Naive B cell (primary cell): ENCODE measurements at regions not wholly inside any gene's neighbourhood (a gene's known extent, or its start where the extent isn't known, plus 50 kb on each side); places are given as distances from the start of the nearest gene placed in this dataset.
A peak's percentile ranks its signal among the peaks of the same experiment; 100 is the strongest.

Experiments
- ATAC-seq, 2 donors: fragments of 150-1000 bp; cut with Tn5 transposase; 2 replicates each; pipeline ENCODE4 v1.10.0; 2021; ENCODE audit warnings: low read depth in 2 of 2, mild to moderate bottlenecking in 2 of 2, moderate library complexity in 2 of 2
- DNase-seq: peaks from one replicate; pipeline ENCODE4 v3.0.0; 2022
- H3K27ac Mint-ChIP-seq, 6 donors: one replicate each; pipeline ENCODE4 v1.8.0; 2020 to 2022; ENCODE audit warnings: mild to moderate bottlenecking in 6 of 6, mixed read lengths in 6 of 6, moderate library complexity in 5 of 6, inconsistent platforms in 2 of 6
- H3K27me3 Mint-ChIP-seq, 3 donors: one replicate each; pipeline ENCODE4 v1.8.0; 2021 to 2022; ENCODE audit warnings: mixed read lengths in 3 of 3, mild to moderate bottlenecking in 1 of 3
- H3K36me3 Mint-ChIP-seq, 2 donors: one replicate each; pipeline ENCODE4 v1.8.0; 2020 to 2022; ENCODE audit warnings: mixed read lengths in 2 of 2, inconsistent platforms in 1 of 2, mild to moderate bottlenecking in 1 of 2
- H3K4me1 Mint-ChIP-seq, 3 donors: one replicate each; pipeline ENCODE4 v1.8.0; 2020 to 2022; ENCODE audit warnings: mixed read lengths in 3 of 3, inconsistent platforms in 1 of 3, mild to moderate bottlenecking in 1 of 3, moderate library complexity in 1 of 3
- H3K4me3 Mint-ChIP-seq, 8 donors: one replicate each; pipeline ENCODE4 v1.8.0; 2020 to 2022; ENCODE audit warnings: mild to moderate bottlenecking in 8 of 8, mixed read lengths in 8 of 8, moderate library complexity in 8 of 8, inconsistent platforms in 2 of 8
- H3K9me3 Mint-ChIP-seq, 7 donors: one replicate each; pipeline ENCODE4 v1.8.0; 2020 to 2022; ENCODE audit warnings: mixed read lengths in 7 of 7, mild to moderate bottlenecking in 5 of 7, inconsistent platforms in 2 of 7, moderate library complexity in 1 of 7

DNA sequence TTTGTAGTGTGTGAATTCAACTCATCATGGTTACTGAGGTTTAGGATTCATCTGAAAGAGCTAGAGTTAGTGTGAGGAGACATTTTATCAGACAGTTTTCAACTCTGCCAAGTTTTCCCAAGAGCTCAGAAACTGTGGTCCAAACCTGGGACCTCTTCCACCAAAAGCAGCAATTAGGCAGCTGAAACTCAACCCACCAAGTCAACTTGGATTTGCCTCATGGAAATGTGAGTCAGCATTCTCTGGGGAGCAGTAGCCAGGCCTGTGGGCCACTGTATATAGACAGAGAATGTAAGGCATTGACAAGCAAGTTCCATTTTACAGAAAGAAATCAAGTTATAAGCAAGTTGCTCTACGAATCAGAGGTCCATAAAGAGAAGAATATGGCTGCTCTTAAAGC is 178.8 kb upstream of the HDDC2 start:
- H3K27ac Mint-ChIP-seq: no peak overlapping the region
- ATAC-seq: no peak
- H3K27me3 Mint-ChIP-seq: peaks cover 0 to 9% (median 0%) of the 10 kb centered on the region in 3 donors
- no peaks in the 10 kb centered on the region for H3K4me1 Mint-ChIP-seq
- H3K9me3 Mint-ChIP-seq: peaks cover 0 to 7% (median 3%) of the 10 kb centered on the region in 7 donors
- no peak overlapping the region for H3K4me3 Mint-ChIP-seq
- H3K36me3 Mint-ChIP-seq: peaks cover 0 to 6% of the 10 kb centered on the region in 2 donors
- no peak for DNase-seq

DNA sequence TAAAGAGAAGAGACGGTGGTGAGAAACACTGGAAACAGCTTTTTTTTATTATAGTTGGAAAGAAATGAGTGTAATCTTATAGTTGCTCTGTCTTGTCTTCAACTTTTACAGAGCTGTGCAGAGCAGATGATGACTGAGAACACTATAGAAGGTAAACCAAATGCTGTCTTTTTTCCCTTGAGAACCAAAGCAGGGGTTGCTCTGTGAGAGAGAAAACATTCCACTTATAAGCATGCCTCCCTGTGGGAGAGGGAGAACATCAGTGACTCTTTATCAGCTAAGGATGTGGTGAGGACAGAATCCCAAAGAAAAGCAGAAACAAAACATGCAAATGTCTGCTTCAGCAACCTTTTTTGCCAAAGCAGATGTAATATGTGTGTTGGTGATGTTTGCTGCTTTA is 179.3 kb upstream of the HDDC2 start:
- H3K4me1 Mint-ChIP-seq: peaks cover 0 to 5% (median 3%) of the 10 kb centered on the region in 3 donors
- no peak overlapping the region for H3K27ac Mint-ChIP-seq

DNA sequence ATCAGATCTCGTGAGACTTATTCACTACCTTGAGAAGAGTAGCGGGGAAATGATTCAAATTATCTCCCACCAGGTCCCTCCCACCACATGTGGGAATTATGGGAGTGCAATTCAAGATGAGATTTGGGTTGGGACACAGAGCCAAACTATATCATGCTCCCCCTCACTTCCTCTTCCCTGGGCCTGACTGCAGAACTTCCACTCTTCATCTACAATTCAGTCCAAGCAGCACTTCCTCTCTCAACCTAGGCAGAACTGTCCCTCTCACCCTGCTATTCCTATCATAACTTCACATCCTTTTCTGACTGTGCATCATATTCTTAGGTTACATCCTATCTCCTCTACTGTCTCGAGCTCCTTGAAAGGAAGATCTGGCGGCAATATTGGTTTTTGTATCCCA is 184.0 kb upstream of the HDDC2 start:
- H3K4me1 Mint-ChIP-seq: peaks cover 0 to 13% (median 3%) of the 10 kb centered on the region in 3 donors
- ATAC-seq (peak in 1 of 2 donors; percentile 25), DNase-seq (no peak)
- H3K27ac Mint-ChIP-seq: no peak overlapping the region
- H3K27me3 Mint-ChIP-seq: peaks cover 0 to 23% (median 0%) of the 10 kb centered on the region in 3 donors
- peaks cover 0 to 11% (median 6%) of the 10 kb centered on the region in 7 donors for H3K9me3 Mint-ChIP-seq
- H3K4me3 Mint-ChIP-seq: no peak overlapping the region
- H3K36me3 Mint-ChIP-seq: peaks cover 0 to 6% of the 10 kb centered on the region in 2 donors

More for the DNA sequence above, 179.3 kb upstream of the HDDC2 start:
- Mint-ChIP-seq H3K4me3 (no peak overlapping the region), H3K27me3 (peaks cover 0 to 9% (median 0%) of the 10 kb centered on the region in 3 donors), H3K9me3 (peaks cover 0 to 8% (median 5%) of the 10 kb centered on the region in 7 donors), H3K36me3 (peaks cover 0 to 6% of the 10 kb centered on the region in 2 donors)
- DNase-seq (no peak), ATAC-seq (no peak)

DNA sequence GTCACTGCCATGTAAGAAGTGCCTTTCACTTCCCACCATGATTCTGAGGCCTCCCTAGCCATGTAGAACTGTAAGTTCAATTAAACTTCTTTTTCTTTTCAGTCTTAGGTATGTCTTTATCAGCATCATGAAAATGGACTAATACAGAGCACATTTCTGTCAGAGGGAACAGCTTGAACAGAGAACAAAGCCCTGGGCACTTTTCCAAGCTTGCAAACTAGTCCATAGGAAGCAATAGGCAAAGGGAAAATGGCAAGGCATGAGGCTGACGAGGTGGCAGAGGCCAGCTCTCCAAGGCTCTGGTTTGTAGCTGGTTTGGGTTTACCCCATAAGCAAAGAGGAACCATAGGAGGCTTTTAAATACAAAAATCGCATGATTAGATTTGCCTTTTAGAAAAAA is 185.1 kb upstream of the HDDC2 start:
- Mint-ChIP-seq H3K27me3 (peaks cover 0 to 31% (median 0%) of the 10 kb centered on the region in 3 donors), H3K4me3 (no peak overlapping the region)
- no peak for ATAC-seq

GRCh38 chr6:125489579-125490285 is 188.0 kb upstream of the HDDC2 start:
- Mint-ChIP-seq H3K9me3 (peaks cover 0 to 11% (median 3%) of the 10 kb centered on the region in 7 donors), H3K36me3 (no peaks in the 10 kb centered on the region), H3K27me3 (peaks cover 4 to 25% (median 4%) of the 10 kb centered on the region in 3 donors), H3K4me1 (peaks cover 0 to 13% (median 3%) of the 10 kb centered on the region in 3 donors), H3K4me3 (no peak overlapping the region), H3K27ac (no peak overlapping the region)
- DNase-seq: no peak
- ATAC-seq: no peak

More for the DNA sequence above, 185.1 kb upstream of the HDDC2 start:
- Mint-ChIP-seq H3K36me3 (peaks cover 0 to 6% of the 10 kb centered on the region in 2 donors), H3K27ac (no peak overlapping the region), H3K9me3 (peaks cover 0 to 11% (median 6%) of the 10 kb centered on the region in 7 donors), H3K4me1 (peaks cover 0 to 13% (median 3%) of the 10 kb centered on the region in 3 donors)
- DNase-seq: no peak

DNA sequence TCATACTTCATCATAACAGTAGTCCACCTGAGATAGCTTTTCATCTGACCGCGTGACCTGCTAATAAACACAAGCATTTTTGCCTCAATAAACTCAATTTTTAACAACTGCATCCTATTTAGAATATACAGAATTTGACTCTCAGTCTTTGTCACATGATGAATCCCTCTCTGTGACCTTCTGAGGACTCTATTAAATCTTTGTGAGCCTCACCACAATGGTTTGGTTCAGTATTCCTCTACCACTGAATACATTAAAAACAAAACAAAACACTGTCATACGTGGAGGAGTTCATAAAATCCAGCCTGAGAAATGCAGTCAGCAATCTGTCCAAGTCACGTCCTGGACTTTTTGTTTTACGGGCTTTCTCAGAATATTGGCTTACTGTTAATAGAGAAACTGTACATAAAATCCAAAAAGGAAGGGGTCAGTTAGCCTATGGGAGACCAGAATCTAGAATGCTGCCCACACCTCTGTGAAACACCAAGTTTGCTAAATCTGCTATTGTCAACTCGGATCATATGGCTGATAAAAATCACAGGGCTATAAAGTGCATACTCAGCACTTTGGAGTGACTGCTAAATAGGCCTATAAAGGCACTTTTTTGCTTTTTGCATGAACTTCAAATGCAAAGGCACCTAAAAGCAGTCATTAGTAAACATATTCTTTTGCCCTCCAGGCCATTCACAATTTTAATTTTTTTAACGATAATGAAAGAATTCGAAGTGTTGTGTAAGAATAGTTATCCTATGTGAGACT is 190.3 kb upstream of the HDDC2 start:
- Mint-ChIP-seq H3K9me3 (no peaks in the 10 kb centered on the region), H3K36me3 (no peaks in the 10 kb centered on the region), H3K4me3 (no peak overlapping the region), H3K27me3 (peaks cover 4 to 24% (median 4%) of the 10 kb centered on the region in 3 donors), H3K27ac (peak overlapping the region in 1 of 6 donors; percentile 65), H3K4me1 (no peaks in the 10 kb centered on the region)
- no peak for DNase-seq
- ATAC-seq: no peak

- peak overlapping the region in 1 of 6 donors; percentile 10 for H3K27ac Mint-ChIP-seq
- H3K4me1 Mint-ChIP-seq: no peaks in the 10 kb centered on the region
- ATAC-seq: no peak
- peaks cover 0 to 4% (median 0%) of the 10 kb centered on the region in 3 donors for H3K27me3 Mint-ChIP-seq
- H3K36me3 Mint-ChIP-seq: no peaks in the 10 kb centered on the region
- no peak overlapping the region for H3K4me3 Mint-ChIP-seq
- no peaks in the 10 kb centered on the region for H3K9me3 Mint-ChIP-seq
- no peak for DNase-seq
Measured at GRCh38 chr6:125498606-125499005, 196.8 kb upstream of the HDDC2 start.

- Mint-ChIP-seq H3K27me3 (peaks cover 0 to 2% (median 0%) of the 10 kb centered on the region in 3 donors), H3K4me3 (no peak overlapping the region), H3K4me1 (no peaks in the 10 kb centered on the region), H3K9me3 (no peaks in the 10 kb centered on the region), H3K27ac (no peak overlapping the region), H3K36me3 (no peaks in the 10 kb centered on the region)
- ATAC-seq: no peak
- no peak for DNase-seq
Measured at GRCh38 chr6:125499535-125499934, 197.8 kb upstream of the HDDC2 start.

DNA sequence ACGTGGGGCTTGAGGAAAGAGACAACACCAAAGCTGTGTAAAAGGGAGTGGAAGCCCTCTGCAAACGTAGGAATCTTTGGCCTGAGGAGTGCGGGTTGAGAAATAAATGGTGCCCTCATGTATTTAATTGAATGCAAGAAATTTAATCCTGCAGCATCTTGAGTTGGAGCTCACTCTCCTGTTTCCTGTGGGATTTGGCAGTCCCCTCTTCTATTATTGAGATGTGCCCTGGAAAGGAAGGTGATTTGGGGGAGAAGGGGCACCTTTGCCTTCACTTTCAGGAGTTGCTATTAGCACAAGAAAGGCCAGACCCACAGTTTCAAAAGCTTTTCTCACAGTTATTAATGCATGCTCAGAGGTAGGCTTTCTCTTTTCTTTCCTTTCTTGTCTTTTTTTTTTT is 201.4 kb upstream of the HDDC2 start:
- Mint-ChIP-seq H3K4me3 (peak overlapping the region in 1 of 8 donors; percentile 17), H3K4me1 (peaks cover 4 to 8% (median 5%) of the 10 kb centered on the region in 3 donors), H3K36me3 (no peaks in the 10 kb centered on the region), H3K27ac (no peak overlapping the region), H3K9me3 (peaks cover 0 to 7% (median 3%) of the 10 kb centered on the region in 7 donors), H3K27me3 (peaks cover 0 to 8% (median 0%) of the 10 kb centered on the region in 3 donors)
- ATAC-seq: no peak
- DNase-seq: no peak

GRCh38 chr6:125507987-125508655 is 206.4 kb upstream of the HDDC2 start:
- no peaks in the 10 kb centered on the region for H3K36me3 Mint-ChIP-seq
- no peak for ATAC-seq
- H3K9me3 Mint-ChIP-seq: peaks cover 0 to 7% (median 3%) of the 10 kb centered on the region in 7 donors
- DNase-seq: no peak
- H3K27me3 Mint-ChIP-seq: peaks cover 0 to 8% (median 4%) of the 10 kb centered on the region in 3 donors
- peak overlapping the region in 1 of 6 donors; percentile 6 for H3K27ac Mint-ChIP-seq
- H3K4me1 Mint-ChIP-seq: peaks cover 4 to 10% (median 7%) of the 10 kb centered on the region in 3 donors
- H3K4me3 Mint-ChIP-seq: no peak overlapping the region

DNA sequence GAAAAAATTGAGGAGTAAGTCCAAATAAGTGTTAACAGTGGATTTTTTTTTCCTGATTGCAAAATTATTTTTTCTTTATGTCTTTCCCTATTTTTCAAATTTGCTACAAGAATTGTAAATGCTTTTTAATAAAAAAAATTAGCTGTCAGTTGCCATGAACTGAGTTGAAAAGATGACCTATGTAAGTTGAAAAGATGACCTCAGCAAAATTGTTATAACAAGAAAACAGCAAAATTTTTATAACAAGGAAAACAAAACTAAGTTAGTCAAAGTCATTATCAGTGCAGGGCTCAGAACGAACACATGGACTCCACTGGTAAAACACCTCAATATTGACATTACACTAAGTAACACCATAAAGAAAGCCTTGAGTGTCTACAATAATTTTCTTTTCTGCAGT is 207.0 kb upstream of the HDDC2 start:
- no peak for ATAC-seq
- no peak for DNase-seq
- Mint-ChIP-seq H3K4me1 (peaks cover 4 to 10% (median 7%) of the 10 kb centered on the region in 3 donors), H3K9me3 (peaks cover 0 to 8% (median 3%) of the 10 kb centered on the region in 7 donors), H3K27ac (no peak overlapping the region), H3K36me3 (no peaks in the 10 kb centered on the region), H3K4me3 (no peak overlapping the region), H3K27me3 (peaks cover 0 to 8% (median 4%) of the 10 kb centered on the region in 3 donors)

GRCh38 chr6:125509477-125509876 is 207.7 kb upstream of the HDDC2 start:
- ATAC-seq (no peak), DNase-seq (no peak)
- H3K36me3 Mint-ChIP-seq: no peaks in the 10 kb centered on the region
- H3K27me3 Mint-ChIP-seq: peaks cover 0 to 8% (median 4%) of the 10 kb centered on the region in 3 donors
- peaks cover 0 to 14% (median 3%) of the 10 kb centered on the region in 7 donors for H3K9me3 Mint-ChIP-seq
- peaks cover 4 to 10% (median 7%) of the 10 kb centered on the region in 3 donors for H3K4me1 Mint-ChIP-seq
- H3K4me3 Mint-ChIP-seq: no peak overlapping the region
- no peak overlapping the region for H3K27ac Mint-ChIP-seq

DNA sequence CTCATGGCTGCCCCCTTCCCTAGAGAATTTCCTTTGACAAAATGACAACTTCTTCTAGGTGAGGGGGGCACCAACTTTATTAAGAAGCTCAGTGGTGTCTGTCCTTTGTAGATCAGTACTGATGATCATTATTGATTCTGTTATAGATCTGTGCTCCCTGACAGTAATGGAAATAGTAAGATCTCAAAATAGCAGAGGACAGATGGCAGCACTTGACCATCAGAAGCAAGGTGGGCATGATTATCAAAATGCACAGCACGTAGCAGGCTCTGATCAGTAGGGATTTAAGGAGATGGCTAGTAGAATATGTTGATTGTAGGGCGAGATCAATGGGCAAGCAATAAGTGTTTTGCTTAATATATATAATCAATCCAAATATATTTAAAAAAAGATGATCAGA is 208.6 kb upstream of the HDDC2 start:
- no peak overlapping the region for H3K27ac Mint-ChIP-seq
- H3K4me3 Mint-ChIP-seq: no peak overlapping the region
- H3K9me3 Mint-ChIP-seq: peaks cover 0 to 21% (median 5%) of the 10 kb centered on the region in 7 donors
- peaks cover 4 to 10% (median 7%) of the 10 kb centered on the region in 3 donors for H3K4me1 Mint-ChIP-seq
- DNase-seq: no peak
- ATAC-seq: no peak
- peaks cover 0 to 4% (median 0%) of the 10 kb centered on the region in 3 donors for H3K27me3 Mint-ChIP-seq
- H3K36me3 Mint-ChIP-seq: no peaks in the 10 kb centered on the region
